Vagina (tissue), 2 donors: ENCODE measurements at regions not wholly inside any gene's neighbourhood (a gene's known extent, or its start where the extent isn't known, plus 50 kb on each side); places are given as distances from the start of the nearest gene placed in this dataset.

ENCODE experiments used
- DNase-seq, 2 donors: peaks; one replicate each; pipeline ENCODE4 v3.0.0-alpha.2; 2017; ENCODE audit errors: extremely low spot score in 2 of 2
- H3K27ac ChIP-seq: fragments of 200-600 bp; sonication (generic); one replicate; pipeline ENCODE4 v1.5.1; 2019
- H3K27me3 ChIP-seq: fragments of 200-600 bp; sonication (generic); one replicate; pipeline ENCODE4 v1.5.1; 2019
- H3K36me3 ChIP-seq, 2 donors: fragments of 200-600 bp; sonication (generic); one replicate each; pipeline ENCODE4 v1.5.1; 2017 to 2019
- H3K4me1 ChIP-seq: fragments of 200-600 bp; sonication (generic); one replicate; pipeline ENCODE4 v1.5.1; 2019
- H3K4me3 ChIP-seq, 2 donors: fragments of 200-600 bp; sonication (generic); 1 replicate in 1 of 2; 2 replicates in 1 of 2; pipeline ENCODE4 v1.5.1; 2016 to 2019
- H3K9me3 ChIP-seq: fragments of 200-600 bp; sonication (generic); one replicate; pipeline ENCODE4 v1.5.1; 2019
- CTCF ChIP-seq, 3 experiments: fragments of 450-650 bp in 2 of 3; fragments of 200-600 bp in 1 of 3; sonication (generic) in 1 of 3; IDR thresholded peaks; one replicate each; pipeline ENCODE4 v1.5.1; 2017 to 2019; ENCODE audit warnings: antibody characterized with exemption in 3 of 3, mild to moderate bottlenecking in 2 of 3, moderate library complexity in 2 of 3
- POLR2A ChIP-seq, 2 donors: fragments of 450-650 bp; IDR thresholded peaks; one replicate each; pipeline ENCODE4 v1.6.1; 2017; ENCODE audit warnings: antibody characterized with exemption in 2 of 2, mild to moderate bottlenecking in 2 of 2, moderate library complexity in 2 of 2
- POLR2AphosphoS5 ChIP-seq, 2 donors: sonication (generic); formaldehyde crosslinking; IDR thresholded peaks; one replicate each; pipeline ENCODE4 v1.9.0; 2017; ENCODE audit warnings: antibody characterized with exemption in 2 of 2, mild to moderate bottlenecking in 2 of 2, low read depth in 1 of 2; ENCODE audit not compliant: insufficient read depth in 1 of 2
- intact Hi-C: fragments of 100-400 bp; cut with DNase I; formaldehyde crosslinking; loops from one replicate; pipeline ENCODE4 v1.15.1; 2023

GRCh38 chr13:65744836-65745235, 1485.3 kb downstream of the PCDH9 start:
- no peaks in the 10 kb centered on the region for H3K4me1 ChIP-seq
- no peaks in the 10 kb centered on the region for H3K9me3 ChIP-seq
- no peaks in the 10 kb centered on the region for H3K36me3 ChIP-seq
- no peak overlapping the region for H3K4me3 ChIP-seq
- H3K27ac ChIP-seq: no peak overlapping the region
- TF ChIP-seq POLR2AphosphoS5 (IDR thresholded peaks at IDR 0.05; ENCODE audit: insufficient read depth in 1 of 2, low read depth in 1 of 2): no peak
- no peak for TF ChIP-seq POLR2A (IDR thresholded peaks at IDR 0.05)
- intact Hi-C loops: no loop called here
- DNase-seq: no peak
- no peaks in the 10 kb centered on the region for H3K27me3 ChIP-seq

- H3K9me3 ChIP-seq: no peaks in the 10 kb centered on the region
- H3K4me3 ChIP-seq: no peak overlapping the region
- no peak overlapping the region for H3K27ac ChIP-seq
- DNase-seq: no peak
- TF ChIP-seq POLR2A (IDR thresholded peaks at IDR 0.05): no peak
- no peak for TF ChIP-seq CTCF (IDR thresholded peaks at IDR 0.05)
- no peak for TF ChIP-seq POLR2AphosphoS5 (IDR thresholded peaks at IDR 0.05; ENCODE audit: insufficient read depth in 1 of 2, low read depth in 1 of 2)
- intact Hi-C loops: no loop called here
- no peaks in the 10 kb centered on the region for H3K36me3 ChIP-seq
- no peaks in the 10 kb centered on the region for H3K4me1 ChIP-seq
- H3K27me3 ChIP-seq: no peaks in the 10 kb centered on the region
These were observed 1497.0 kb downstream of the PCDH9 start for GRCh38 chr13:65733110-65733509.

- Histone ChIP-seq H3K4me1 (no peaks in the 10 kb centered on the region), H3K4me3 (no peak overlapping the region), H3K36me3 (no peaks in the 10 kb centered on the region), H3K9me3 (no peaks in the 10 kb centered on the region), H3K27ac (no peak overlapping the region), H3K27me3 (no peaks in the 10 kb centered on the region)
- DNase-seq: no peak
- intact Hi-C loops: no loop called here
- no peak for TF ChIP-seq POLR2A (IDR thresholded peaks at IDR 0.05)
- TF ChIP-seq CTCF (IDR thresholded peaks at IDR 0.05): no peak
- no peak for TF ChIP-seq POLR2AphosphoS5 (IDR thresholded peaks at IDR 0.05; ENCODE audit: insufficient read depth in 1 of 2, low read depth in 1 of 2)
These were observed 1503.1 kb downstream of the PCDH9 start for GRCh38 chr13:65727070-65727469.

GRCh38 chr13:65725006-65725405, 1505.1 kb downstream of the PCDH9 start:
- no peaks in the 10 kb centered on the region for H3K4me1 ChIP-seq
- intact Hi-C loops: no loop called here

GRCh38 chr13:65724226-65724625, 1505.9 kb downstream of the PCDH9 start:
- Histone ChIP-seq H3K4me1 (no peaks in the 10 kb centered on the region), H3K4me3 (no peak overlapping the region), H3K27ac (no peak overlapping the region), H3K36me3 (no peaks in the 10 kb centered on the region), H3K27me3 (no peaks in the 10 kb centered on the region), H3K9me3 (no peaks in the 10 kb centered on the region)
- DNase-seq: no peak
- no peak for TF ChIP-seq POLR2A (IDR thresholded peaks at IDR 0.05)
- TF ChIP-seq POLR2AphosphoS5 (IDR thresholded peaks at IDR 0.05; ENCODE audit: insufficient read depth in 1 of 2, low read depth in 1 of 2): no peak
- TF ChIP-seq CTCF (IDR thresholded peaks at IDR 0.05): no peak
- intact Hi-C loops: no loop called here

More at GRCh38 chr13:65725006-65725405, 1505.1 kb downstream of the PCDH9 start:
- no peaks in the 10 kb centered on the region for H3K36me3 ChIP-seq
- no peak overlapping the region for H3K27ac ChIP-seq
- H3K27me3 ChIP-seq: no peaks in the 10 kb centered on the region
- H3K9me3 ChIP-seq: no peaks in the 10 kb centered on the region
- TF ChIP-seq CTCF (IDR thresholded peaks at IDR 0.05): no peak
- no peak for TF ChIP-seq POLR2A (IDR thresholded peaks at IDR 0.05)
- no peak for TF ChIP-seq POLR2AphosphoS5 (IDR thresholded peaks at IDR 0.05; ENCODE audit: insufficient read depth in 1 of 2, low read depth in 1 of 2)
- DNase-seq: no peak
- no peak overlapping the region for H3K4me3 ChIP-seq
